H1 (cell line): ENCODE measurements at regions not wholly inside any gene's neighbourhood (a gene's known extent, or its start where the extent isn't known, plus 50 kb on each side); places are given as distances from the start of the nearest gene placed in this dataset.

Experiments
- CTCF ChIA-PET: fragments of 300-600 bp; sonication (Branson Sonifier 250); formaldehyde crosslinking; loops from one replicate; lab custom pipeline; 2021; ENCODE audit not compliant: partially characterized antibody; lab: Charles Lee
- POLR2A ChIA-PET: fragments of 300-600 bp; sonication (Branson Sonifier 250); formaldehyde crosslinking; loops from one replicate; lab custom pipeline; 2021; ENCODE audit warnings: inconsistent platforms; ENCODE audit not compliant: partially characterized antibody; lab: Charles Lee
- DNase-seq, 2 experiments: peaks; one replicate each; pipeline versions ENCODE4 v3.0.0 to v3.0.0-alpha.2; 2010 to 2022; ENCODE audit warnings: low spot score in 2 of 2, low read depth in 1 of 2, mixed read lengths in 1 of 2
- FAIRE-seq: peaks from 2 replicates; lab custom pipeline; 2011; peaks lifted over from hg19 to GRCh38; lab: Jason Lieb, UNC
- H2AFZ ChIP-seq: 2 replicates; pipeline ENCODE4 v1.8.1; 2012; ENCODE audit warnings: low read length, inconsistent platforms
- H2AK5ac ChIP-seq: 2 replicates; pipeline ENCODE4 v1.6.1; 2013; ENCODE audit warnings: low read depth, low read length
- H2BK120ac ChIP-seq: replicated peaks from 2 replicates; pipeline ENCODE3; 2013; ENCODE audit warnings: low read depth, low read length, inconsistent platforms
- H2BK12ac ChIP-seq: 2 replicates; pipeline ENCODE4 v1.6.1; 2013; ENCODE audit warnings: low read depth, low read length
- H2BK15ac ChIP-seq: 2 replicates; pipeline ENCODE4 v1.6.1; 2013; ENCODE audit warnings: low read length
- H2BK20ac ChIP-seq: 2 replicates; pipeline ENCODE4 v1.6.1; 2013; ENCODE audit warnings: low read length
- H2BK5ac ChIP-seq: 2 replicates; pipeline ENCODE4 v1.6.1; 2013; ENCODE audit warnings: low read depth, low read length
- H3K14ac ChIP-seq: 2 replicates; pipeline ENCODE4 v1.6.1; 2013; ENCODE audit warnings: inconsistent platforms; ENCODE audit not compliant: insufficient read length
- H3K18ac ChIP-seq: 2 replicates; pipeline ENCODE4 v1.6.1; 2013; ENCODE audit warnings: low read length; ENCODE audit errors: extremely low read depth
- H3K23ac ChIP-seq: 2 replicates; pipeline ENCODE4 v1.6.1; 2013; ENCODE audit warnings: inconsistent platforms; ENCODE audit not compliant: insufficient read length
- H3K23me2 ChIP-seq: 2 replicates; pipeline ENCODE4 v1.6.1; 2013; ENCODE audit warnings: low read depth, low read length
- H3K27ac ChIP-seq: 2 replicates; pipeline ENCODE4 v1.6.1; 2011; ENCODE audit warnings: low read depth, low read length, inconsistent platforms
- H3K27me3 ChIP-seq, 4 experiments: replicated peaks in 1 of 4; 1 replicate in 1 of 4; 2 replicates in 3 of 4; pipeline versions ENCODE4 v1.6.1 to v1.8.1; 2011 to 2013; ENCODE audit warnings: low read length in 3 of 4, mild to moderate bottlenecking in 3 of 4, inconsistent platforms in 2 of 4, mixed read lengths in 2 of 4, moderate library complexity in 1 of 4; ENCODE audit not compliant: control insufficient read depth in 3 of 4, insufficient read depth in 3 of 4; ENCODE audit errors: extremely low read depth in 1 of 4
- H3K36me3 ChIP-seq, 4 experiments: 2 replicates each; pipeline versions ENCODE4 v1.6.1 to v1.8.1; 2011 to 2013; ENCODE audit warnings: mild to moderate bottlenecking in 4 of 4, low read length in 3 of 4, moderate library complexity in 2 of 4, control low read depth in 1 of 4, inconsistent platforms in 1 of 4; ENCODE audit not compliant: insufficient read depth in 4 of 4, control insufficient read depth in 2 of 4
- H3K4ac ChIP-seq: replicated peaks from 2 replicates; pipeline ENCODE3; 2013; ENCODE audit warnings: low read length, low read depth, mixed read lengths, inconsistent platforms; ENCODE audit not compliant: insufficient read length
- H3K4me1 ChIP-seq, 4 experiments: replicated peaks in 1 of 4; 1 replicate in 1 of 4; 2 replicates in 3 of 4; pipeline versions ENCODE4 v1.6.1 to v1.8.1; 2011 to 2013; ENCODE audit warnings: low read length in 3 of 4, inconsistent platforms in 2 of 4, mixed read lengths in 1 of 4; ENCODE audit not compliant: insufficient read depth in 4 of 4, control insufficient read depth in 3 of 4
- H3K4me2 ChIP-seq, 2 experiments: 2 replicates each; pipeline versions ENCODE4 v1.6.1 to v1.8.1; 2011 to 2013; ENCODE audit warnings: low read depth in 2 of 2, low read length in 2 of 2, control low read depth in 1 of 2, inconsistent platforms in 1 of 2, mild to moderate bottlenecking in 1 of 2; ENCODE audit not compliant: insufficient read depth in 1 of 2
- H3K4me3 ChIP-seq, 4 experiments: fragments of 200-600, 300-600 bp in 1 of 4; sonication (generic), shearing (Covaris generic), sonication (Bioruptor Twin) in 1 of 4; 2 replicates each; pipeline versions ENCODE4 v1.5.1 to v1.8.1; 2011 to 2016; ENCODE audit warnings: low read length in 4 of 4, low read depth in 3 of 4, control low read depth in 2 of 4, inconsistent platforms in 2 of 4, mild to moderate bottlenecking in 2 of 4, mixed read lengths in 1 of 4, moderate library complexity in 1 of 4; ENCODE audit not compliant: insufficient read depth in 2 of 4; ENCODE audit errors: extremely low read depth in 1 of 4
- H3K56ac ChIP-seq: replicated peaks from 2 replicates; pipeline ENCODE3; 2013; ENCODE audit warnings: low read depth, mild to moderate bottlenecking, mixed read lengths, low read length, inconsistent platforms; ENCODE audit not compliant: insufficient read length
- H3K79me1 ChIP-seq: 2 replicates; pipeline ENCODE4 v1.6.1; 2013; ENCODE audit warnings: low read depth, low read length, control low read depth
- H3K79me2 ChIP-seq, 2 experiments: 2 replicates each; pipeline versions ENCODE4 v1.6.1 to v1.8.1; 2012 to 2013; ENCODE audit warnings: low read length in 2 of 2, mild to moderate bottlenecking in 2 of 2, inconsistent platforms in 1 of 2; ENCODE audit not compliant: insufficient read depth in 2 of 2, control insufficient read depth in 1 of 2
- H3K9ac ChIP-seq, 4 experiments: replicated peaks in 1 of 4; 1 replicate in 1 of 4; 2 replicates in 3 of 4; pipeline versions ENCODE4 v1.6.1 to v1.8.1; 2011 to 2013; ENCODE audit warnings: low read depth in 3 of 4, low read length in 3 of 4, control low read depth in 2 of 4, mild to moderate bottlenecking in 2 of 4, moderate library complexity in 2 of 4, inconsistent platforms in 1 of 4; ENCODE audit errors: extremely low read depth in 1 of 4
- H3K9me3 ChIP-seq, 2 experiments: 2 replicates each; pipeline versions ENCODE4 v1.6.1 to v1.8.1; 2012 to 2013; ENCODE audit warnings: mild to moderate bottlenecking in 2 of 2, moderate library complexity in 2 of 2, control low read depth in 1 of 2, inconsistent platforms in 1 of 2, low read depth in 1 of 2, low read length in 1 of 2, mixed read lengths in 1 of 2; ENCODE audit not compliant: insufficient read depth in 2 of 2
- H4K20me1 ChIP-seq, 2 experiments: replicated peaks in 1 of 2; 2 replicates each; pipeline versions ENCODE3 to v1.8.1; 2011 to 2013; ENCODE audit warnings: inconsistent platforms in 2 of 2, low read length in 2 of 2, mild to moderate bottlenecking in 1 of 2; ENCODE audit not compliant: insufficient read depth in 2 of 2, control insufficient read depth in 1 of 2
- H4K5ac ChIP-seq: 2 replicates; pipeline ENCODE4 v1.6.1; 2013; ENCODE audit warnings: low read length, low read depth, mixed read lengths, inconsistent platforms; ENCODE audit not compliant: insufficient read length
- H4K8ac ChIP-seq: 2 replicates; pipeline ENCODE4 v1.8.0; 2013; ENCODE audit warnings: mild to moderate bottlenecking, moderate library complexity, low read length, inconsistent platforms; ENCODE audit not compliant: insufficient read depth; ENCODE audit errors: extremely low read depth
- H4K91ac ChIP-seq: replicated peaks from 2 replicates; pipeline ENCODE3; 2013; ENCODE audit warnings: low read length, mixed read lengths, inconsistent platforms; ENCODE audit not compliant: insufficient read length
- CREB1 ChIP-seq: IDR thresholded peaks from 2 replicates; pipeline ENCODE4 v1.6.1; 2012; ENCODE audit warnings: inconsistent platforms
- FOSL1 ChIP-seq: IDR thresholded peaks from 2 replicates; pipeline ENCODE4 v1.6.1; 2011; ENCODE audit warnings: mild to moderate bottlenecking, low read depth, low read length, moderate library complexity; ENCODE audit not compliant: insufficient read depth
- POLR2A ChIP-seq, 2 experiments: IDR thresholded peaks; 1 replicate in 1 of 2; 2 replicates in 1 of 2; pipeline ENCODE4 v1.6.1; 2011; ENCODE audit warnings: low read depth in 2 of 2, low read length in 2 of 2, mild to moderate bottlenecking in 2 of 2; ENCODE audit errors: control extremely low read depth in 1 of 2
- SIN3A ChIP-seq, 2 experiments: IDR thresholded peaks in 1 of 2; conservative IDR thresholded peaks in 1 of 2; 2 replicates each; pipeline ENCODE4 v1.6.1; 2011 to 2012; ENCODE audit warnings: low read length in 2 of 2, improper control_type of control experiment in 1 of 2, low read depth in 1 of 2, mild to moderate bottlenecking in 1 of 2
- SP2 ChIP-seq: IDR thresholded peaks from 2 replicates; pipeline ENCODE4 v1.6.1; 2012; ENCODE audit warnings: mild to moderate bottlenecking, low read length, inconsistent platforms
- YY1 ChIP-seq: IDR thresholded peaks from 2 replicates; pipeline ENCODE4 v1.6.1; 2011; ENCODE audit warnings: low read depth, mild to moderate bottlenecking, low read length
- WGBS, 2 experiments: shearing (Covaris generic) in 1 of 2; methylation state at CpG; one replicate each; pipeline versions ENCODE4 v1.1.6 to v1.1.7; 2013 to 2015; ENCODE audit warnings: low lambda C conversion rate in 2 of 2, mixed read lengths in 2 of 2, inconsistent platforms in 1 of 2, low coverage in 1 of 2, missing lambda C conversion rate in 1 of 2; ENCODE audit not compliant: insufficient replicate concordance in 2 of 2, insufficient coverage in 1 of 2, insufficient read length in 1 of 2; ENCODE audit errors: extremely low coverage in 1 of 2, missing lambda C conversion rate in 1 of 2; 5-methylcytosine and 5-hydroxymethylcytosine counted together
- TF ChIP-seq, protein P1 (sequence below): IDR thresholded peaks from 2 replicates; pipeline ENCODE4 v1.6.1; 2011; ENCODE audit warnings: low read depth, mild to moderate bottlenecking, low read length; ENCODE audit not compliant: insufficient read depth

DNA sequence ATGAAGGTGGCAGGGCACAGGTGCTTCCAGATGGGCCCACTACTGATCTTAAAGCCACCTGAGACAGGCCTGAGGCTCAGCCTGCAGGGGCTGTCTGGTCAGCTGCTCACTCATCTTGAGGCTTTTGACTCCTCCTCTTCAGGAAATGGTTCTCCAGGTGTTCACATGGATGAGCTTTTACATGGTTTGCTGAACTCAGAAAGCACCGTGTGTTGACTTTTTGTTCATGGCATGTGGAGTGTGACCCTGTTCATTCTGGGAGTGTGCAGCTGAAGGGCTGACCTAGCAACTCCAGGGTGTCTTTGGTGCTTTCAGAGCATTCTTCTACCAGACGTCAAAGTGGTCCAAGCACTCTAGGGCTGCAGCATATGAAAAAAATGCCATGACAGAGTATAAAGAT, 111.1 kb downstream of the CCNG2 start:
- Histone ChIP-seq H3K56ac (no peak overlapping the region), H3K27me3 (0 out of 7 replicates have a peak, but pooled peaks cover 0 to 2% (median 0%) of the 10 kb centered on the region in 4 experiments), H3K4me2 (no peak overlapping the region), H2AFZ (no peak overlapping the region), H2BK20ac (no peak overlapping the region), H3K79me1 (no peaks in the 10 kb centered on the region), H2BK12ac (no peak overlapping the region), H4K91ac (no peak overlapping the region), H2BK15ac (no peak overlapping the region), H3K23me2 (no peaks in the 10 kb centered on the region), H3K9ac (no peak overlapping the region), H2BK120ac (no peak overlapping the region), H4K8ac (no peak overlapping the region), H3K4me3 (no peak overlapping the region), H2AK5ac (no peak overlapping the region), H4K20me1 (no peaks in the 10 kb centered on the region), H2BK5ac (no peak overlapping the region), H3K36me3 (no peaks in the 10 kb centered on the region), H3K18ac (no peak overlapping the region), H4K5ac (no peak overlapping the region), H3K9me3 (peaks cover 7 to 10% of the 10 kb centered on the region in 2 experiments; a peak in 1 of 4 replicates), H3K27ac (no peak overlapping the region), H3K79me2 (no peaks in the 10 kb centered on the region), H3K4me1 (no peaks in the 10 kb centered on the region), H3K23ac (no peak overlapping the region), H3K14ac (no peak overlapping the region), H3K4ac (no peak overlapping the region)
- ChIA-PET CTCF (interaction anchor here (0.6 to 2.5 kb wide), 5 partner anchors 16 to 90 kb away, joined by 3 to 8 read pairs (median 4); no protein-coding TSS in a partner anchor), POLR2A (no interaction called here)
- TF ChIP-seq CREB1 (no peak), SP2 (no peak), SIN3A (conservative IDR thresholded peaks at IDR 0.05 in 1 of 2, IDR thresholded peaks at IDR 0.05 in 1 of 2; ENCODE audit: low read depth in 1 of 2, low read length in 2 of 2) (no peak), POLR2A (IDR thresholded peaks at IDR 0.05; ENCODE audit: control extremely low read depth in 1 of 2, low read depth in 2 of 2, low read length in 2 of 2) (no peak), FOSL1 (no peak), YY1 (no peak)
- TF ChIP-seq, protein P1, sequence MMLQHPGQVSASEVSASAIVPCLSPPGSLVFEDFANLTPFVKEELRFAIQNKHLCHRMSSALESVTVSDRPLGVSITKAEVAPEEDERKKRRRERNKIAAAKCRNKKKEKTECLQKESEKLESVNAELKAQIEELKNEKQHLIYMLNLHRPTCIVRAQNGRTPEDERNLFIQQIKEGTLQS: no peak
- DNase-seq (no peak), FAIRE-seq (no peak)
- WGBS, 2 experiments: 82% methylated on average over 2 of the region's 2 CpGs; no CpG with 5 or more reads in 1 of the 2 experiments
